Kidney (tissue), 13 donors: ENCODE measurements at regions not wholly inside any gene's neighbourhood (a gene's known extent, or its start where the extent isn't known, plus 50 kb on each side); places are given as distances from the start of the nearest gene placed in this dataset.

Experiments used
- DNase-seq, 5 donors: peaks; one replicate each; pipeline ENCODE4 v3.0.0-alpha.2; 2013 to 2020
- FAIRE-seq: peaks from 2 replicates; lab custom pipeline; 2012; peaks lifted over from hg19 to GRCh38; lab: Jason Lieb, UNC
- H3K27ac ChIP-seq, 2 donors: one replicate each; pipeline ENCODE4 v1.7.0; 2013; ENCODE audit warnings: low read depth in 2 of 2, low read length in 2 of 2, inconsistent platforms in 1 of 2
- H3K27me3 ChIP-seq: one replicate; pipeline ENCODE4 v1.7.1; 2013; ENCODE audit warnings: low read length, inconsistent platforms; ENCODE audit not compliant: control insufficient read depth, insufficient read depth
- H3K36me3 ChIP-seq, 3 donors: one replicate each; pipeline versions ENCODE4 v1.7.0 to v1.7.1; 2013; ENCODE audit warnings: low read length in 3 of 3, control low read depth in 1 of 3, inconsistent platforms in 1 of 3; ENCODE audit not compliant: insufficient read depth in 3 of 3, control insufficient read depth in 2 of 3
- H3K4me1 ChIP-seq, 3 donors: one replicate each; pipeline versions ENCODE4 v1.7.0 to v1.7.1; 2013; ENCODE audit warnings: low read length in 3 of 3, inconsistent platforms in 1 of 3, low read depth in 1 of 3; ENCODE audit not compliant: control insufficient read depth in 2 of 3, insufficient read depth in 2 of 3
- H3K4me3 ChIP-seq, 3 donors: one replicate each; pipeline versions ENCODE4 v1.7.0 to v1.8.1; 2013; ENCODE audit warnings: low read length in 3 of 3, control low read depth in 1 of 3, inconsistent platforms in 1 of 3
- H3K9ac ChIP-seq, 3 donors: one replicate each; pipeline versions ENCODE4 v1.7.0 to v1.7.1; 2013; ENCODE audit warnings: low read length in 3 of 3, control low read depth in 1 of 3, inconsistent platforms in 1 of 3
- H3K9me3 ChIP-seq, 3 donors: one replicate each; pipeline versions ENCODE4 v1.7.0 to v1.7.1; 2013; ENCODE audit warnings: low read length in 3 of 3, control low read depth in 1 of 3, inconsistent platforms in 1 of 3; ENCODE audit not compliant: control insufficient read depth in 2 of 3, insufficient read depth in 1 of 3
- CTCF ChIP-seq: IDR thresholded peaks from 3 replicates; pipeline ENCODE4 v1.5.1; 2012; ENCODE audit warnings: mild to moderate bottlenecking, moderate library complexity, borderline replicate concordance; ENCODE audit not compliant: insufficient read depth; ENCODE audit errors: extremely low read depth
- intact Hi-C: fragments of 100-400 bp; cut with DNase I; formaldehyde crosslinking; loops from one replicate; pipeline ENCODE4 v1.11.1; 2022
- donor health status: control.
- donor health status: control.
- donor health status: control.
- donor health status: control.
- donor health status: control.
- donor health status: DM: yes; HTN: yes; CAD: no.
- donor health status: Normal renal cell carcinoma (clear cell type).

GRCh38 chr2:19114126-19114525 is 244.3 kb downstream of the OSR1 start:
- no peaks in the 10 kb centered on the region for H3K36me3 ChIP-seq
- FAIRE-seq (no peak), DNase-seq (no peak)
- H3K4me3 ChIP-seq, result no peak overlapping the region
- H3K27ac ChIP-seq, result no peak overlapping the region
- TF ChIP-seq CTCF, result no peak
- H3K9me3 ChIP-seq, result no peaks in the 10 kb centered on the region
- H3K9ac ChIP-seq, result no peak overlapping the region
- intact Hi-C loops, result no loop called here
- no peaks in the 10 kb centered on the region for H3K4me1 ChIP-seq
- H3K27me3 ChIP-seq, result no peaks in the 10 kb centered on the region

DNA sequence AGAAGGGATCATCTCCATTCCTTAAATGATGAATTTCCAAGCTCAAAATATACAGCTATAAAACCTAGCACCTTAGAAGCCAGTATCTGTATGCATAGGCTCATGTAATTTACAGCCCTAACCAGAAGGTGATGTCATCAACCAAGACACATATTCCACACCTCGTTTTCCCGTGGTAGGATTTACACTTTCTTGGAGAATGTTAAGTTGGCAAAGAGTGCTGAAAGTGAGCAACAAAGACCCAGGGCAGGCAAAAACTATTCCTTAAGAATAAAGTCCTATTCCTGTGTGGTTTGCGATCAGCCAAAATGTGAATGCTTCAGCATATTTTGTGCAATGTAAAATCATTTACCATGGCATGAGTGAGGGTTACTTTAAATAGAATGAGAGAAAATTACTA is 247.1 kb downstream of the OSR1 start:
- no peaks in the 10 kb centered on the region for H3K27me3 ChIP-seq
- no peak for TF ChIP-seq CTCF
- intact Hi-C loops, result no loop called here
- H3K9ac ChIP-seq, result no peak overlapping the region
- DNase-seq, result no peak
- no peak overlapping the region for H3K27ac ChIP-seq
- H3K9me3 ChIP-seq, result no peaks in the 10 kb centered on the region
- no peaks in the 10 kb centered on the region for H3K36me3 ChIP-seq
- H3K4me3 ChIP-seq, result no peak overlapping the region
- FAIRE-seq, result no peak
- H3K4me1 ChIP-seq, result no peaks in the 10 kb centered on the region

DNA sequence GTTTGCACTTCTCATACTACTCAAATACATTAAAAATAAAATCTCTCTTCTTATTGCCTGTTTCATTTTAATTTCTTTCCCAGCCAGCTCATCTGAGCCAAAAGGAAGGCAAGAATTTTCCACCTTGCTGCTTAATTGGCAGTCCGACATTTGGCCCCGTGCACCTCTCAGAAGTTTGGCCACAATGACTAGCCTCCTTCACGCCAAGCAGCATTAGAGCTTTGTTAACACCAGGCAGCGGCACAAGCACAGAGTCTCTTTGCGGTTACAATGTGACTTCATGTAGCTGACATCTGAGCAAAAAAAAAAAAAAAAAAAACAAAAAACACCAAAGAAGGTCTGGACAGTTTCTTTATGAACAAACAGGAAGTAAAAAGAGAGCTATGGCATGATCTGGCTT is 248.9 kb downstream of the OSR1 start:
- intact Hi-C loops, result no loop called here
- no peak for TF ChIP-seq CTCF
- Histone ChIP-seq H3K27ac (no peak overlapping the region), H3K27me3 (no peaks in the 10 kb centered on the region), H3K36me3 (no peaks in the 10 kb centered on the region), H3K9me3 (no peaks in the 10 kb centered on the region), H3K4me3 (no peak overlapping the region), H3K9ac (no peak overlapping the region), H3K4me1 (no peaks in the 10 kb centered on the region)
- DNase-seq, result no peak
- no peak for FAIRE-seq

GRCh38 chr2:19106376-19106775 is 252.0 kb downstream of the OSR1 start:
- H3K36me3 ChIP-seq, result no peaks in the 10 kb centered on the region
- no peak overlapping the region for H3K4me3 ChIP-seq
- TF ChIP-seq CTCF, result no peak
- no peak overlapping the region for H3K27ac ChIP-seq
- no peaks in the 10 kb centered on the region for H3K9me3 ChIP-seq
- H3K9ac ChIP-seq, result no peak overlapping the region
- no peak for FAIRE-seq
- DNase-seq, result no peak
- intact Hi-C loops, result no loop called here
- H3K27me3 ChIP-seq, result no peaks in the 10 kb centered on the region
- H3K4me1 ChIP-seq, result no peaks in the 10 kb centered on the region
